GM13977 (cell line): ENCODE measurements at regions not wholly inside any gene's neighbourhood (a gene's known extent, or its start where the extent isn't known, plus 50 kb on each side); places are given as distances from the start of the nearest gene placed in this dataset.
A peak's percentile ranks its signal among the peaks of the same experiment; 100 is the strongest.

Experiments
- DNase-seq: peaks from one replicate; pipeline ENCODE4 v3.0.0; 2012; ENCODE audit warnings: low spot score
- CTCF ChIP-seq: IDR thresholded peaks from 2 replicates; pipeline ENCODE4 v1.5.1; 2012; ENCODE audit warnings: mild to moderate bottlenecking, control low read depth; ENCODE audit not compliant: insufficient read depth; ENCODE audit errors: extremely low read depth, missing control alignments
- in situ Hi-C: fragments of 300-500 bp; cut with MboI; formaldehyde crosslinking; loops from one replicate; pipeline ENCODE4 v1.12.0; 2022; ENCODE audit warnings: low sequenced_read_pairs, low pct_unique_long_range_greater_than_20kb, mixed read lengths, inconsistent platforms; ENCODE audit not compliant: unreplicated experiment

- in situ Hi-C loops = no loop called here
- DNase-seq = no peak
- no peak for TF ChIP-seq CTCF
Observed at GRCh38 chr3:118740722-118741290, 293.8 kb downstream of the IGSF11 start.

GRCh38 chr3:118742760-118743159 lies 291.9 kb downstream of the IGSF11 start:
- in situ Hi-C loops = no loop called here
- no peak for TF ChIP-seq CTCF
- no peak for DNase-seq

- in situ Hi-C loops = no loop called here
- DNase-seq = no peak
- TF ChIP-seq CTCF = no peak
Observed at GRCh38 chr3:118744186-118744585, 290.5 kb downstream of the IGSF11 start.

DNA sequence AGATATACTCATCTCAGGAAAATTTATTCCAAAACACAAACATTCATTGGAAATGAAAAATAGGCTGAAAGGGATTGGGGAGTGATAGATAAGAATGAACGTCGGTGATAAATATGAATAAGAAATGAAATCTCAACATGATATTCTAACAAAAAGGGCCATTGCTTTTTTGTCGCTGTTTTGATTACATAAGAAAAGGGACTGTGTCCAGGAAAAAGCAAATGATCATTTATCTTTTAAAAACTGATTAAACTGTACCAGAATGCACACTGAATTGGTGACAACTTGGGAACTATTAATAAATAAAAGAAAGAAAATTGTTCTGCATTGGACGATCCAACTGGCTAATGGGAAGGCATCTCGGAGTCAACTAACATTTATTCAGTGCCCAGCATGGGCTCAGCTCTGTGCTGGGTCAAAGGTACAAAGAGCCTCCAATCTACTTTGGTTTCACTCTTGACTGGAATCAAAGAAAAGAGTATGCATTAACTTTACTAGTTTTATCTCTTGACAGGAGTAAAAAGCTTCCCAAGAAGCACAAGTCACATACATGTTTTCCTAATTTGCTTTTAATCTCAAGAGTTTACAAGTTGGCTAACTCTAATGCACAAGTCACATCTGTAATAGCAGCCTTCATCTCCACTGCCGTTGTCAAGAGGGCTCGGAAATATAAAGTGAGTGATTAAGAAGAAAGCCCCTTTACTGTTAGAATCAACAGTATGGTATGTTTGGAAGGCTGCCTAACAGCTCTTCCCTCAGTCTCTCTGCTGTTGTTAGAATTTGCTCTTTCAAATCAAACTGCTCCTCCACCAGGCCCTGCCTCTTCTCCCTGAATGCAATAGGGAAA lies 280.0 kb downstream of the IGSF11 start:
- in situ Hi-C loops = no loop called here
- no peak for DNase-seq
- TF ChIP-seq CTCF = no peak

DNA sequence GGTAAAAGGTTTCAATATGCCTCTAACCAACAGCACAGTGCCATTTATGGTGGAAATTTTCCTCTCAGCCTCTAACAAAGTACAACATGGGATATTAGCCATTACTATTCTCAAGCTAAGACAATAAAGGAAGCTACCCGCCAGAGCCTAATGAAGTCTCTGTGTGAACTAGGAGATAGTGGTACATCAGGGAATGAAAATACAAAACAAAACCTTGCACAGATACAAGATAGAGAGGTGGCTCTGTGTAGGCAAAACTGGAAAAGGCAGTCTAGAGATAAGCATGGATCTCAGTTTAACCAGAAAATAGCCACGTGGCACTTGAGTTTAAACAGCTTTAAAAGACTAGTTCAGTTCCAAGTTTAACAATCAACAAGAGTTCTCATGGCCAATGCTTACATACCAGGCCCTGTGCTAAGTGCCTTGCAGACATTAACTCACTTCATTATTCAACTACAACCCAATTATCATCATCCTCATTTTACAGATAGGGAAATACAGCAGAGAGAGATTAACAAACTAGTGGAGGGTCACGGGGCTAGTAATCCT lies 279.3 kb downstream of the IGSF11 start:
- no peak for DNase-seq
- in situ Hi-C loops = no loop called here
- TF ChIP-seq CTCF = no peak

GRCh38 chr3:118760585-118761290 lies 273.9 kb downstream of the IGSF11 start:
- peak; percentile 43 for TF ChIP-seq CTCF

More at GRCh38 chr3:118760585-118761290, 273.9 kb downstream of the IGSF11 start:
- peak; percentile 17 for DNase-seq
- in situ Hi-C loops = no loop called here
